OCI-LY1 (cell line): ENCODE measurements at regions not wholly inside any gene's neighbourhood (a gene's known extent, or its start where the extent isn't known, plus 50 kb on each side); places are given as distances from the start of the nearest gene placed in this dataset.

Experiments used
- EZH2 ChIP-seq: fragments of 200-600 bp; sonication (generic), shearing (Covaris generic); IDR thresholded peaks from 2 replicates; pipeline ENCODE4 v1.8.0; 2017; ENCODE audit warnings: borderline replicate concordance, mixed run types, mild to moderate bottlenecking, antibody characterized with exemption, low read length, moderate library complexity, mixed read lengths
- TF ChIP-seq, protein P1 (sequence below): fragments of 200-600 bp; sonication (generic), shearing (Covaris generic); IDR thresholded peaks from 2 replicates; pipeline ENCODE4 v1.5.1; 2017; ENCODE audit warnings: mild to moderate bottlenecking, antibody characterized with exemption, low read length, moderate library complexity, mixed read lengths

DNA sequence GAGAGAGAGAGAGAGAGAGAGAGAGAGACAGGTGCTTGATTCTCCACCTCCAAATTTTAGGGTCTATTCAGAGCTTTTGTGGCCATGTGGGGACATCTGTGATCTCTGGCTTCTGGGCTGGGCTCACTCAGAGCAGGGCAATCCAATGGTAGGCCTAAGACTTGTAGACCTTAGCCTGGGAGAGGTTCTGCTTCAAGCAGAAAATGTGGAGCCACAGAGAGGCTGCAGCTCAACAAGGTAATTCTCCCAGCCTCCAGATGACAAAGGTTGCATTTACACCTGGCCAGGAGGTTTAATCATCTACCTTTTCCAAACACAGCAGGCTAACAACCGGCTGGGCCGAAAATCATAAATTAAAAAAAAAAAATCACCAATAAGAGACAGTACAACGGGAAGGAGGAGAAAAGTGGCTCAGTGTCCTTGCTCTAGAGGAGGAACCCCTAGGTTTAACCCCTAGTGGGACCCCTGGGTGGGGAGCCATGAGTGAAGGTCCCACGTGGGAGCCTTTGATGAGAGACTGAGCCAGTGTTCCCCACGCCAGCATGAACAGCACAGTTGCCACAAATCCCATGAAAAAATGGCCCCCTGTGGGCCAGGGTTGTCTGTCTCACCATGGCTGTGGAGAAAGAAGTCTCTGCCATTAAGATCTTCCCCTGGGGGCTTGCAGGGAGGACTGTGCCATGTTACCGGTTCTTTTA, 124.0 kb upstream of the GATA6 start:
- no peak for TF ChIP-seq EZH2
- TF ChIP-seq, protein P1, sequence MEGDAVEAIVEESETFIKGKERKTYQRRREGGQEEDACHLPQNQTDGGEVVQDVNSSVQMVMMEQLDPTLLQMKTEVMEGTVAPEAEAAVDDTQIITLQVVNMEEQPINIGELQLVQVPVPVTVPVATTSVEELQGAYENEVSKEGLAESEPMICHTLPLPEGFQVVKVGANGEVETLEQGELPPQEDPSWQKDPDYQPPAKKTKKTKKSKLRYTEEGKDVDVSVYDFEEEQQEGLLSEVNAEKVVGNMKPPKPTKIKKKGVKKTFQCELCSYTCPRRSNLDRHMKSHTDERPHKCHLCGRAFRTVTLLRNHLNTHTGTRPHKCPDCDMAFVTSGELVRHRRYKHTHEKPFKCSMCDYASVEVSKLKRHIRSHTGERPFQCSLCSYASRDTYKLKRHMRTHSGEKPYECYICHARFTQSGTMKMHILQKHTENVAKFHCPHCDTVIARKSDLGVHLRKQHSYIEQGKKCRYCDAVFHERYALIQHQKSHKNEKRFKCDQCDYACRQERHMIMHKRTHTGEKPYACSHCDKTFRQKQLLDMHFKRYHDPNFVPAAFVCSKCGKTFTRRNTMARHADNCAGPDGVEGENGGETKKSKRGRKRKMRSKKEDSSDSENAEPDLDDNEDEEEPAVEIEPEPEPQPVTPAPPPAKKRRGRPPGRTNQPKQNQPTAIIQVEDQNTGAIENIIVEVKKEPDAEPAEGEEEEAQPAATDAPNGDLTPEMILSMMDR = no peak
